OCI-LY3 (cell line): ENCODE measurements at regions not wholly inside any gene's neighbourhood (a gene's known extent, or its start where the extent isn't known, plus 50 kb on each side); places are given as distances from the start of the nearest gene placed in this dataset.

Experiments used
- H2AFZ ChIP-seq: fragments of 200-600, 300-600 bp; shearing (Covaris generic); 2 replicates; pipeline ENCODE4 v1.6.0; 2014; ENCODE audit warnings: antibody characterized with exemption, low read depth, low read length
- H3K27ac ChIP-seq: fragments of 200-600, 300-600 bp; sonication (generic); 2 replicates; pipeline ENCODE4 v1.5.1; 2014; ENCODE audit warnings: mild to moderate bottlenecking, low read length, moderate library complexity, mixed read lengths
- H3K27me3 ChIP-seq: fragments of 200-600, 300-600 bp; sonication (generic); 2 replicates; pipeline ENCODE4 v1.6.1; 2014; ENCODE audit warnings: low read depth, low read length, mixed read lengths
- H3K36me3 ChIP-seq: fragments of 200-600, 300-600 bp; sonication (generic); replicated peaks from 2 replicates; pipeline ENCODE3; 2014; ENCODE audit warnings: low read depth, low read length, mixed read lengths
- H3K4me1 ChIP-seq: fragments of 300-600, 200-600 bp; sonication (generic); 2 replicates; pipeline ENCODE4 v1.6.1; 2014; ENCODE audit warnings: low read length, mixed read lengths
- H3K4me2 ChIP-seq: fragments of 200-600, 300-600 bp; sonication (generic); 2 replicates; pipeline ENCODE4 v1.6.1; 2014; ENCODE audit warnings: low read length, mixed read lengths
- H3K4me3 ChIP-seq: fragments of 300-600, 200-600 bp; sonication (generic); 2 replicates; pipeline ENCODE4 v1.5.1; 2014; ENCODE audit warnings: antibody characterized with exemption, mild to moderate bottlenecking, low read length, moderate library complexity
- H3K79me2 ChIP-seq: fragments of 300-600, 200-600 bp; shearing (Covaris generic); 2 replicates; pipeline ENCODE4 v1.6.1; 2014; ENCODE audit warnings: mild to moderate bottlenecking, low read length, mixed read lengths
- H3K9ac ChIP-seq: fragments of 300-600, 200-600 bp; shearing (Covaris generic); 2 replicates; pipeline ENCODE4 v1.6.0; 2014; ENCODE audit warnings: mild to moderate bottlenecking, low read length, moderate library complexity
- H3K9me3 ChIP-seq: fragments of 200-600, 300-600 bp; shearing (Covaris generic); 2 replicates; pipeline ENCODE4 v1.6.1; 2014; ENCODE audit warnings: low read length, mixed read lengths; ENCODE audit not compliant: insufficient read depth
- H4K20me1 ChIP-seq: fragments of 200-600, 300-600 bp; sonication (generic); 2 replicates; pipeline ENCODE4 v1.6.1; 2016; ENCODE audit warnings: low read length, mixed read lengths; ENCODE audit not compliant: insufficient read depth
- CTCF ChIP-seq: fragments of 200-600, 300-600 bp; sonication (generic); IDR thresholded peaks from 2 replicates; pipeline ENCODE4 v1.5.1; 2014; ENCODE audit warnings: antibody characterized with exemption, low read length, low read depth
- EZH2phosphoT487 ChIP-seq: fragments of 200-600 bp; shearing (Covaris generic); IDR thresholded peaks from 2 replicates; pipeline ENCODE4 v1.6.1; 2018; ENCODE audit warnings: antibody characterized with exemption, mixed run types, low read depth

- Histone ChIP-seq H2AFZ (no peak overlapping the region), H3K4me2 (no peak overlapping the region), H4K20me1 (no peaks in the 10 kb centered on the region), H3K9ac (no peak overlapping the region), H3K79me2 (no peaks in the 10 kb centered on the region), H3K36me3 (no peaks in the 10 kb centered on the region), H3K4me3 (no peak overlapping the region), H3K9me3 (no peaks in the 10 kb centered on the region), H3K27ac (no peak overlapping the region), H3K4me1 (peaks cover 6% of the 10 kb centered on the region; the same call in 1 of the 2 replicates), H3K27me3 (peaks cover 7% of the 10 kb centered on the region)
- TF ChIP-seq CTCF, result no peak
These were observed 203.8 kb upstream of the SFSWAP start for GRCh38 chr12:131507094-131507493.

GRCh38 chr12:131507881-131508280 lies 203.0 kb upstream of the SFSWAP start:
- no peak overlapping the region for H2AFZ ChIP-seq
- H3K36me3 ChIP-seq, result no peaks in the 10 kb centered on the region
- no peak overlapping the region for H3K27ac ChIP-seq
- H3K27me3 ChIP-seq, result peaks cover 7% of the 10 kb centered on the region
- no peak overlapping the region for H3K9ac ChIP-seq
- H3K4me3 ChIP-seq, result no peak overlapping the region
- H3K4me2 ChIP-seq, result no peak overlapping the region
- H3K79me2 ChIP-seq, result no peaks in the 10 kb centered on the region
- H3K9me3 ChIP-seq, result no peaks in the 10 kb centered on the region
- no peak for TF ChIP-seq EZH2phosphoT487
- TF ChIP-seq CTCF, result no peak
- peaks cover 6% of the 10 kb centered on the region; the same call in 1 of the 2 replicates for H3K4me1 ChIP-seq
- H4K20me1 ChIP-seq, result no peaks in the 10 kb centered on the region

GRCh38 chr12:131509701-131510100 lies 201.2 kb upstream of the SFSWAP start:
- Histone ChIP-seq H3K27ac (no peak overlapping the region), H3K4me1 (peaks cover 6% of the 10 kb centered on the region; the same call in 1 of the 2 replicates), H3K36me3 (no peaks in the 10 kb centered on the region), H3K79me2 (no peaks in the 10 kb centered on the region), H3K9me3 (no peaks in the 10 kb centered on the region), H2AFZ (no peak overlapping the region), H3K4me2 (no peak overlapping the region), H3K4me3 (no peak overlapping the region), H4K20me1 (no peaks in the 10 kb centered on the region), H3K9ac (no peak overlapping the region), H3K27me3 (peaks cover 7% of the 10 kb centered on the region)
- TF ChIP-seq CTCF (no peak), EZH2phosphoT487 (no peak)

GRCh38 chr12:131510431-131510830 lies 200.5 kb upstream of the SFSWAP start:
- no peaks in the 10 kb centered on the region for H3K79me2 ChIP-seq
- H3K9me3 ChIP-seq, result no peaks in the 10 kb centered on the region
- TF ChIP-seq CTCF, result no peak
- no peak for TF ChIP-seq EZH2phosphoT487
- H3K27me3 ChIP-seq, result peaks cover 7% of the 10 kb centered on the region
- H3K27ac ChIP-seq, result no peak overlapping the region
- no peak overlapping the region for H2AFZ ChIP-seq
- H4K20me1 ChIP-seq, result no peaks in the 10 kb centered on the region
- no peaks in the 10 kb centered on the region for H3K36me3 ChIP-seq
- H3K9ac ChIP-seq, result no peak overlapping the region
- no peak overlapping the region for H3K4me3 ChIP-seq
- peaks cover 6% of the 10 kb centered on the region; the same call in 1 of the 2 replicates for H3K4me1 ChIP-seq
- H3K4me2 ChIP-seq, result no peak overlapping the region
